H9 (cell line): ENCODE measurements at regions not wholly inside any gene's neighbourhood (a gene's known extent, or its start where the extent isn't known, plus 50 kb on each side); places are given as distances from the start of the nearest gene placed in this dataset.

Experiments used
- DNase-seq: peaks from one replicate; pipeline ENCODE4 v3.0.0-alpha.2; 2017
- H2AFZ ChIP-seq: one replicate; pipeline ENCODE4 v1.6.1; 2013; ENCODE audit warnings: mild to moderate bottlenecking, low read length, control low read depth, moderate library complexity
- H2AK5ac ChIP-seq: 2 replicates; pipeline ENCODE4 v1.6.1; 2013; ENCODE audit warnings: low read length, control low read depth, mixed read lengths; ENCODE audit not compliant: insufficient read length
- H2BK120ac ChIP-seq: one replicate; pipeline ENCODE4 v1.6.1; 2013; ENCODE audit warnings: low read depth, mild to moderate bottlenecking, low read length, control low read depth, inconsistent platforms; ENCODE audit not compliant: poor library complexity, severe bottlenecking
- H2BK12ac ChIP-seq: 2 replicates; pipeline ENCODE4 v1.6.1; 2013; ENCODE audit warnings: low read length, control low read depth, mixed read lengths, low read depth; ENCODE audit not compliant: insufficient read length
- H2BK15ac ChIP-seq: 2 replicates; pipeline ENCODE4 v1.6.1; 2013; ENCODE audit warnings: low read depth, low read length, control low read depth
- H2BK20ac ChIP-seq: one replicate; pipeline ENCODE4 v1.6.1; 2013; ENCODE audit warnings: low read depth, mild to moderate bottlenecking, low read length, control low read depth, inconsistent platforms; ENCODE audit not compliant: poor library complexity, severe bottlenecking
- H2BK5ac ChIP-seq: 2 replicates; pipeline ENCODE4 v1.6.1; 2013; ENCODE audit warnings: low read length, control low read depth, mixed read lengths; ENCODE audit not compliant: insufficient read length
- H3K14ac ChIP-seq: 2 replicates; pipeline ENCODE4 v1.6.1; 2013; ENCODE audit warnings: low read length, control low read depth; ENCODE audit not compliant: insufficient read depth
- H3K18ac ChIP-seq: 2 replicates; pipeline ENCODE4 v1.6.1; 2013; ENCODE audit warnings: low read depth, mild to moderate bottlenecking, mixed read lengths, low read length, control low read depth; ENCODE audit not compliant: insufficient read length
- H3K23ac ChIP-seq: 2 replicates; pipeline ENCODE4 v1.6.1; 2013; ENCODE audit warnings: low read length, control low read depth, mixed read lengths, low read depth; ENCODE audit not compliant: insufficient read length
- H3K23me2 ChIP-seq: 2 replicates; pipeline ENCODE4 v1.6.1; 2013; ENCODE audit warnings: low read depth, mild to moderate bottlenecking, mixed read lengths, low read length, control low read depth; ENCODE audit not compliant: insufficient read length, poor library complexity, severe bottlenecking
- H3K27ac ChIP-seq: 2 replicates; pipeline ENCODE4 v1.5.1; 2013; ENCODE audit warnings: low read length, control low read depth, mixed read lengths, low read depth; ENCODE audit not compliant: insufficient read length
- H3K27me3 ChIP-seq: 2 replicates; pipeline ENCODE4 v1.6.1; 2013; ENCODE audit warnings: low read length, control low read depth, inconsistent platforms; ENCODE audit not compliant: insufficient read depth
- H3K4ac ChIP-seq: 2 replicates; pipeline ENCODE4 v1.6.1; 2013; ENCODE audit warnings: low read depth, mild to moderate bottlenecking, control low read depth, inconsistent platforms, low read length, moderate library complexity
- H3K4me1 ChIP-seq: 2 replicates; pipeline ENCODE4 v1.6.1; 2013; ENCODE audit warnings: low read length, control low read depth, inconsistent platforms; ENCODE audit not compliant: insufficient read depth
- H3K4me2 ChIP-seq: 2 replicates; pipeline ENCODE4 v1.6.1; 2013; ENCODE audit warnings: low read length, control low read depth, mixed read lengths; ENCODE audit not compliant: insufficient read length, insufficient read depth
- H3K56ac ChIP-seq: 2 replicates; pipeline ENCODE4 v1.6.1; 2013; ENCODE audit warnings: low read depth, mild to moderate bottlenecking, mixed read lengths, low read length, control low read depth; ENCODE audit not compliant: insufficient read length
- H3K79me1 ChIP-seq: 2 replicates; pipeline ENCODE4 v1.6.1; 2013; ENCODE audit warnings: low read depth, mild to moderate bottlenecking, moderate library complexity, low read length, control low read depth, inconsistent platforms; ENCODE audit not compliant: insufficient read depth, poor library complexity, severe bottlenecking
- H3K79me2 ChIP-seq: 2 replicates; pipeline ENCODE4 v1.6.1; 2013; ENCODE audit warnings: low read length, control low read depth, inconsistent platforms; ENCODE audit not compliant: insufficient read depth
- H3K9ac ChIP-seq: 2 replicates; pipeline ENCODE4 v1.6.1; 2013; ENCODE audit warnings: low read length, control low read depth, mixed read lengths; ENCODE audit not compliant: insufficient read length; ENCODE audit errors: extremely low read depth
- H3K9me3 ChIP-seq: one replicate; pipeline ENCODE4 v1.6.1; 2013; ENCODE audit warnings: low read depth, low read length, inconsistent platforms; ENCODE audit not compliant: control insufficient read depth
- H3T11ph ChIP-seq: one replicate; pipeline ENCODE4 v1.6.1; 2013; ENCODE audit warnings: mild to moderate bottlenecking, low read length, control low read depth, inconsistent platforms
- H4K20me1 ChIP-seq: one replicate; pipeline ENCODE4 v1.6.1; 2013; ENCODE audit not compliant: control insufficient read depth, insufficient read length, insufficient read depth
- H4K5ac ChIP-seq: 2 replicates; pipeline ENCODE4 v1.6.1; 2013; ENCODE audit warnings: low read depth, mild to moderate bottlenecking, mixed read lengths, low read length, control low read depth; ENCODE audit not compliant: insufficient read length
- H4K8ac ChIP-seq: replicated peaks from 2 replicates; pipeline ENCODE4 v1.6.1; 2013; ENCODE audit warnings: low read length, control low read depth, mixed read lengths, low read depth; ENCODE audit not compliant: insufficient read length
- H4K91ac ChIP-seq: 2 replicates; pipeline ENCODE4 v1.6.1; 2013; ENCODE audit warnings: low read depth, mild to moderate bottlenecking, moderate library complexity, mixed read lengths, low read length, control low read depth; ENCODE audit not compliant: insufficient read length
- H3K27ac Mint-ChIP-seq, 3 experiments: 2 replicates in 2 of 3; 3 replicates in 1 of 3; pipeline ENCODE4 v1.8.0; 2020 to 2021; ENCODE audit warnings: mixed read lengths in 3 of 3, mild to moderate bottlenecking in 1 of 3, moderate library complexity in 1 of 3
- H3K27me3 Mint-ChIP-seq: 2 replicates; pipeline ENCODE4 v1.8.0; 2021; ENCODE audit warnings: low read depth, mild to moderate bottlenecking, moderate library complexity, mixed read lengths
- H3K36me3 Mint-ChIP-seq, 3 experiments: 2 replicates in 2 of 3; 3 replicates in 1 of 3; pipeline ENCODE4 v1.8.0; 2020 to 2021; ENCODE audit warnings: low read depth in 3 of 3, mixed read lengths in 3 of 3; ENCODE audit not compliant: insufficient read depth in 1 of 3
- H3K4me1 Mint-ChIP-seq, 2 experiments: 2 replicates each; pipeline ENCODE4 v1.8.0; 2020; ENCODE audit warnings: mixed read lengths in 2 of 2
- H3K4me3 Mint-ChIP-seq, 2 experiments: 2 replicates in 1 of 2; 3 replicates in 1 of 2; pipeline ENCODE4 v1.8.0; 2020 to 2021; ENCODE audit warnings: mild to moderate bottlenecking in 2 of 2, mixed read lengths in 2 of 2, moderate library complexity in 1 of 2
- H3K9me3 Mint-ChIP-seq, 2 experiments: 2 replicates in 1 of 2; 3 replicates in 1 of 2; pipeline ENCODE4 v1.8.0; 2020; ENCODE audit warnings: mild to moderate bottlenecking in 2 of 2, mixed read lengths in 2 of 2, moderate library complexity in 1 of 2
- CTCF ChIP-seq: fragments of 200-600 bp; sonication (generic); conservative IDR thresholded peaks from 3 replicates; pipeline ENCODE4 v1.8.0; 2021; ENCODE audit warnings: antibody characterized with exemption, mild to moderate bottlenecking
- WGBS: extraction: QIAGEN DNeasy Blood & Tissue Kit; methylation state at CpG from one replicate; pipeline ENCODE4 v1.1.7; 2013; ENCODE audit warnings: missing lambda C conversion rate, low lambda C conversion rate, mixed read lengths; ENCODE audit not compliant: insufficient read length; ENCODE audit errors: extremely low coverage; 5-methylcytosine and 5-hydroxymethylcytosine counted together

- H3K79me2 ChIP-seq, result no peaks in the 10 kb centered on the region
- no peaks in the 10 kb centered on the region for H4K20me1 ChIP-seq
- no peak overlapping the region for H3K4ac ChIP-seq
- no peak overlapping the region for H2BK15ac ChIP-seq
- H2BK20ac ChIP-seq, result no peak overlapping the region
- H3K14ac ChIP-seq, result no peak overlapping the region; the same call in 1 of the 2 replicates
- no peak overlapping the region for H3K18ac ChIP-seq
- H3K4me1 ChIP-seq, result peaks cover 6% of the 10 kb centered on the region
- no peak for DNase-seq
- no peaks in the 10 kb centered on the region for H3K79me1 ChIP-seq
- no peak overlapping the region for H4K91ac ChIP-seq
- H3K56ac ChIP-seq, result no peak overlapping the region
- no peak overlapping the region for H2BK5ac ChIP-seq
- Mint-ChIP-seq H3K4me1 (peaks cover 27 to 28% of the 10 kb centered on the region in 2 experiments), H3K27ac (no peak overlapping the region), H3K27me3 (no peaks in the 10 kb centered on the region), H3K36me3 (peaks cover 0 to 2% (median 0%) of the 10 kb centered on the region in 3 experiments; a peak in 2 of 7 replicates), H3K9me3 (peaks cover 0 to 2% of the 10 kb centered on the region in 2 experiments; a peak in 1 of 5 replicates), H3K4me3 (no peak overlapping the region)
- H3K9ac ChIP-seq, result no peak overlapping the region
- H3K4me2 ChIP-seq, result no peak overlapping the region
- no peak overlapping the region for H2BK12ac ChIP-seq
- no peak overlapping the region for H3T11ph ChIP-seq
- no peak overlapping the region for H4K5ac ChIP-seq
- no peak overlapping the region for H3K27ac ChIP-seq
- H2AK5ac ChIP-seq, result no peak overlapping the region
- H3K23ac ChIP-seq, result no peak overlapping the region
- H3K27me3 ChIP-seq, result no peaks in the 10 kb centered on the region
- H3K23me2 ChIP-seq, result no peaks in the 10 kb centered on the region
- H3K9me3 ChIP-seq, result no peaks in the 10 kb centered on the region
- H2BK120ac ChIP-seq, result no peak overlapping the region
- no CpG with 5 or more reads among the region's 4 CpGs for WGBS
- TF ChIP-seq CTCF, result no peak
- no peak overlapping the region for H4K8ac ChIP-seq
- H2AFZ ChIP-seq, result no peak overlapping the region
These were observed 80.5 kb upstream of the CPO start for GRCh38 chr2:206858687-206859329.
